SK-MEL-5 (cell line): ENCODE measurements at regions not wholly inside any gene's neighbourhood (a gene's known extent, or its start where the extent isn't known, plus 50 kb on each side); places are given as distances from the start of the nearest gene placed in this dataset.

ENCODE experiments used
- DNase-seq: peaks from one replicate; pipeline ENCODE4 v3.0.0-alpha.2; 2016; ENCODE audit warnings: low read depth, low spot score
- in situ Hi-C: cut with HindIII; loops from 2 replicates; pipeline ENCODE4 v1.10.0; 2016; ENCODE audit warnings: low sequenced_read_pairs, high pct_unique_total_duplicates, low pct_unique_long_range_greater_than_20kb

DNA sequence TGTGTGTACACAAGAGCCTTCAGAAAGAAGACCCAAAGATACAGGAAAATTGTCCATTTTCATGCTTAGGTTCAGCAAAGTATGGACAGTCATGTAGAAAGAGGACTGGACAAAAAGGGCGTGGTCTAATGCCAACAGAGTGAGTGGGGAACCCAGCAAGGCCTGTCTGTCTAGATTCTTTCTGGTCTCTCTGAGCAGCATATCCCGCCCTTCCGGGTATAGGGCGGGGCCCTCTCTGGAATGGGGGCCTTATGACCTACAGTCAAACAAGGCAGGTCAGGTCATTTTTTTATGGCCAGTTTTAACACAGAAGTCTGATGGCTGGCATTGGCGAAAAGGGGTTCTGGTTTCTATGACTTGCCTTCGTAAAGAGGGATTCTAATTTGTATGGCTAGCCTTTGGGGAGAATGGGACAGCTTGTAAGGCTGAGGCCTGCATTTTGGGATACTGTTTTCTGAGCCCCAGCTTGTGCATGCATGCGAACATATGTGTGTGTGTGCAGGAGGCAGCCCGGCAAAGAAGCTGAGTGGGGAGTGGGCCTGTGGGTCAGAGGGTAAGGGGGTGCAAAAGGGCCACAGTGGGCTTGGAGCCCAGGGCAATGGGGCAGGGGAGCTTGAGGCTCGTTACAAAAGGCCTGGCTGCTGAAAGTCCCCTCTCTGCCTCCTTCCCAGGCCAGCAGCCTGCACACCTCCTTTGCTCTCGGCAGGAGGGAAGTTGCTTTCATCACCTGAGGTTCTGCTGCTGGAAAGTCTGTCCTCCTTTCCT is 130.5 kb upstream of the B3GAT1 start:
- in situ Hi-C loops = no loop called here
- DNase-seq = no peak

- in situ Hi-C loops = no loop called here
These were observed 129.9 kb upstream of the B3GAT1 start for GRCh38 chr11:134541951-134542350.

GRCh38 chr11:134541355-134541754 is 129.3 kb upstream of the B3GAT1 start:
- in situ Hi-C loops = no loop called here
- DNase-seq = no peak

More at GRCh38 chr11:134541951-134542350, 129.9 kb upstream of the B3GAT1 start:
- no peak for DNase-seq

- in situ Hi-C loops = no loop called here
- no peak for DNase-seq
These were observed 127.2 kb upstream of the B3GAT1 start for GRCh38 chr11:134539285-134539684.

DNA sequence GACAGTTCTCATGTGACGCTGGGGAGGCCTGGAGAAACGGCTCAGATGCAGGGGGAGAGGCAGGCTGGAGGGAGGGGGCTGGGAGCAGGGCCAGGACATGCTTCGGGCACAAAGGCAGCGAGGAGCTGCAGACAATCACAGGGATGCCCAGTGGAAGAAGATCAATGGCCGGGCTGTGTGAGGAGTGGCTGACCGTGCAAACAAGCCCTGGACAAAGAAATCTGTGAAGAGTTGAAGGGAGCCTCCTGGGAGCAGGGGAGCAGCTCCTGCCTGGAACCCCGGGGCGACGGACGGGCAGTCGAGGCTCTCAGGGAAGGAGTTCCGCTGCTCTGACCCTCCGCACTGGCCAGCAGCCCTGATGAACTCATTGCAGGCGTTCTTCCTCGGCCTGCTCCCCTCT is 126.7 kb upstream of the B3GAT1 start:
- in situ Hi-C loops = no loop called here

GRCh38 chr11:134537941-134538340 is 125.9 kb upstream of the B3GAT1 start:
- in situ Hi-C loops = no loop called here
- no peak for DNase-seq

More for the DNA sequence above, 126.7 kb upstream of the B3GAT1 start:
- DNase-seq = no peak

GRCh38 chr11:134537296-134537695 is 125.3 kb upstream of the B3GAT1 start:
- in situ Hi-C loops = no loop called here
- no peak for DNase-seq

GRCh38 chr11:134536677-134537076 is 124.6 kb upstream of the B3GAT1 start:
- in situ Hi-C loops = no loop called here
- no peak for DNase-seq

DNA sequence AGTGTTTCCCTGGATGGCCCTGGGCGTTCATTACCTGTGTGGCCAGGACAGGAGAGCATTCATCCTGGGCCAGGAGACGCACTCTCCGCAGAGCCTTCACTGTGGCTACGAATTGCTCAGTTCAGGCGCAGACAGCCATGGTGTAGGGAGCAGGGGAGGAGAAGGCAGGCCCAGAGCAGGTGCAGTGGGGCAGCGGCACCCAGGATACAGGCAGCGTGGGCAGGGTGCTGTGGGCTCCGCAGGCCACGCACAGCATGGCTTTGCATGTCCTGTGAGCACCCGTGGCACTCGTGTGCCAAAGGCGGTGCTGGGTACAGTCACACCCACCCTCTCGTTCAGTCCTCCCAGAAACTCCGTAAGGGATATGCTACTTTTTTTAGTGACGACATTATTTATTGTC is 124.2 kb upstream of the B3GAT1 start:
- DNase-seq = no peak
- in situ Hi-C loops = no loop called here

- in situ Hi-C loops = no loop called here
These were observed 123.3 kb upstream of the B3GAT1 start for GRCh38 chr11:134535029-134536025.

DNA sequence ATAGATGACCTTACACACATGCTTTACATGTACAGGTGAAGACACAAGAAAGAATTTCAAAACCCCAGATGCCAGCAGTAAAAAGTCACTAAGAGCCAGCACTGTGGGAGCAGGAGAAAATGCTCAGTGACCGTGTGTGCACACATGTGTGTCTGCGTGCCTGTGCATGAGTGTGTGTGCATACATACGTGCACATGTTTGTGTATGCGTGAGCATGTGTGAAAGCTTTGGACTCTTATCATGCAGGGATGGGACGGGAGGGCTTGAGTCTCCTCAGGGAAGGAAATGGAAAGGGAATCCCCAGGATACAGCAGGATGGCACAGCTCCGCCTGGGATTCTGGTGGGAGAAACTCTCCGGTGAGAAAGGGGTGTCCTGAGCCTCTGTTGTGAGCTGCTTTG is 121.5 kb upstream of the B3GAT1 start:
- no peak for DNase-seq
- in situ Hi-C loops = no loop called here

More at GRCh38 chr11:134535029-134536025, 123.3 kb upstream of the B3GAT1 start:
- DNase-seq = no peak

DNA sequence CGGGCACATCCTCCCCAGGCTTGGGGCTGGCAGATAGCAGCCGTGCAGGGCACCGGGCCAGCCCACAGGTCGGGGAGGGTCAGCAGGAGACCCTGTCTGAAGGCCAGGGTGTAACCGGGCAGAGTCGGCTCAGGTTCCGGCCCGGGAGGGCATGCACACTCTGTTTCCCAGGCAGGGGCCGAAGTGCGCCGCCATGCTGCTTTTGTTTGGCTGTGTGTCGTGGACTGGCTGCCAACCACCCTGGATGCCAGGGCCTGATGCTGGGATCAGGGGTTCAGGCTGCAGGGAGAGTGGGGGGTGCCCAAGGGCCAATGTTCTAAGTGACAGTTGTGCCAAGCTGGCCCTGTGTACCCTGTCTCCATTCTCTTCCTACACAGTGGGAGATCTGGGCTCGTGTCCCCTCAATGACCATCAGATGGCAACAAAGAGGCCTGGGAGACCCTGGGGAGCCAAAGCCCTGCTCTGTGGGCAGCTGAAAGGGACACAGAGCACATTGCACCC is 120.9 kb upstream of the B3GAT1 start:
- in situ Hi-C loops = no loop called here
- no peak for DNase-seq

- in situ Hi-C loops = no loop called here
These were observed 120.3 kb upstream of the B3GAT1 start for GRCh38 chr11:134532131-134532920.

GRCh38 chr11:134531327-134532130 is 119.5 kb upstream of the B3GAT1 start:
- in situ Hi-C loops = no loop called here
- no peak for DNase-seq

More at GRCh38 chr11:134532131-134532920, 120.3 kb upstream of the B3GAT1 start:
- no peak for DNase-seq

- no peak for DNase-seq
- in situ Hi-C loops = no loop called here
These were observed 118.7 kb upstream of the B3GAT1 start for GRCh38 chr11:134530636-134531326.
